PC-9 (cell line): ENCODE measurements at regions not wholly inside any gene's neighbourhood (a gene's known extent, or its start where the extent isn't known, plus 50 kb on each side); places are given as distances from the start of the nearest gene placed in this dataset.

Experiments used
- EZH2 ChIP-seq: fragments of 200-600 bp; sonication (generic); IDR thresholded peaks from 2 replicates; pipeline ENCODE4 v1.8.0; 2017; ENCODE audit warnings: antibody characterized with exemption, low read depth
- TF ChIP-seq, protein P1 (sequence below): fragments of 200-600 bp; sonication (generic); conservative IDR thresholded peaks from 2 replicates; pipeline ENCODE4 v1.6.1; 2017; ENCODE audit warnings: mixed run types, antibody characterized with exemption, mild to moderate bottlenecking, moderate library complexity

DNA sequence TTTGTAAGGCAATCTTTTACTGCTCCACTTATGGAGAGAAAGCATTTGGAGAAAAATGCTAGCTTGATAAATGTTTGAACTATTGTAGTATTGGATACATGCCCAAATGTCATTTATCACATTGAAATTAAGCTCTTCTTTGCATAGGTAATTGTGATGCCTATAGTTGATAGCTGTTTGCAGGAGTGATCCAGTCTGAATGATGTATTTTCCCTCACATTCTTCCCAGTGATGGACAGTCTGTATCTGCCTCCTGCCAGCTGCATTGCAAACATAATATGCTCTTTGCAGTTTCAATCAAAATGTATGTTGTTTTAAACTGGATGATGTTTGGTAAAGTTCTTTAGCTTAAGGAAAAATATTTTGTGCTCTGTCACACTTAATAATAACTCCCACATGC, 89.8 kb downstream of the EDNRB start:
- TF ChIP-seq, protein P1, sequence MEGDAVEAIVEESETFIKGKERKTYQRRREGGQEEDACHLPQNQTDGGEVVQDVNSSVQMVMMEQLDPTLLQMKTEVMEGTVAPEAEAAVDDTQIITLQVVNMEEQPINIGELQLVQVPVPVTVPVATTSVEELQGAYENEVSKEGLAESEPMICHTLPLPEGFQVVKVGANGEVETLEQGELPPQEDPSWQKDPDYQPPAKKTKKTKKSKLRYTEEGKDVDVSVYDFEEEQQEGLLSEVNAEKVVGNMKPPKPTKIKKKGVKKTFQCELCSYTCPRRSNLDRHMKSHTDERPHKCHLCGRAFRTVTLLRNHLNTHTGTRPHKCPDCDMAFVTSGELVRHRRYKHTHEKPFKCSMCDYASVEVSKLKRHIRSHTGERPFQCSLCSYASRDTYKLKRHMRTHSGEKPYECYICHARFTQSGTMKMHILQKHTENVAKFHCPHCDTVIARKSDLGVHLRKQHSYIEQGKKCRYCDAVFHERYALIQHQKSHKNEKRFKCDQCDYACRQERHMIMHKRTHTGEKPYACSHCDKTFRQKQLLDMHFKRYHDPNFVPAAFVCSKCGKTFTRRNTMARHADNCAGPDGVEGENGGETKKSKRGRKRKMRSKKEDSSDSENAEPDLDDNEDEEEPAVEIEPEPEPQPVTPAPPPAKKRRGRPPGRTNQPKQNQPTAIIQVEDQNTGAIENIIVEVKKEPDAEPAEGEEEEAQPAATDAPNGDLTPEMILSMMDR = no peak
- no peak for TF ChIP-seq EZH2
